SIG-M5 treated with dmso at 0.1 percent for 504 hours (cell line): ENCODE measurements at regions not wholly inside any gene's neighbourhood (a gene's known extent, or its start where the extent isn't known, plus 50 kb on each side); places are given as distances from the start of the nearest gene placed in this dataset.

ENCODE experiments used
- DNase-seq: peaks from one replicate; lab custom pipeline; 2025; ENCODE audit not compliant: unreplicated experiment; lab: John Stamatoyannopoulos, UW

- DNase-seq = no peak
These were observed 813.9 kb upstream of the GYPC start for GRCh38 chr2:125842041-125842440.

GRCh38 chr2:125850541-125850940 lies 805.4 kb upstream of the GYPC start:
- DNase-seq = no peak

GRCh38 chr2:125852364-125852763 lies 803.6 kb upstream of the GYPC start:
- no peak for DNase-seq

- DNase-seq = no peak
These were observed 802.3 kb upstream of the GYPC start for GRCh38 chr2:125853626-125854025.

GRCh38 chr2:125855204-125855603 lies 800.8 kb upstream of the GYPC start:
- no peak for DNase-seq

- no peak for DNase-seq
These were observed 797.8 kb upstream of the GYPC start for GRCh38 chr2:125857971-125858794.

- no peak for DNase-seq
These were observed 794.5 kb upstream of the GYPC start for GRCh38 chr2:125861461-125861860.

GRCh38 chr2:125867908-125868307 lies 788.0 kb upstream of the GYPC start:
- no peak for DNase-seq

- no peak for DNase-seq
These were observed 785.7 kb upstream of the GYPC start for GRCh38 chr2:125870264-125870663.

GRCh38 chr2:125870746-125871145 lies 785.2 kb upstream of the GYPC start:
- no peak for DNase-seq

- no peak for DNase-seq
These were observed 781.4 kb upstream of the GYPC start for GRCh38 chr2:125874564-125874963.

GRCh38 chr2:125885340-125885739 lies 770.6 kb upstream of the GYPC start:
- DNase-seq = no peak

GRCh38 chr2:125886153-125886552 lies 769.8 kb upstream of the GYPC start:
- no peak for DNase-seq

- no peak for DNase-seq
These were observed 754.7 kb upstream of the GYPC start for GRCh38 chr2:125901278-125901677.

GRCh38 chr2:125925891-125926546 lies 729.9 kb upstream of the GYPC start:
- DNase-seq = no peak

GRCh38 chr2:125935559-125935958 lies 720.4 kb upstream of the GYPC start:
- no peak for DNase-seq

- DNase-seq = no peak
These were observed 713.2 kb upstream of the GYPC start for GRCh38 chr2:125942585-125943424.

GRCh38 chr2:125959047-125959446 lies 696.9 kb upstream of the GYPC start:
- no peak for DNase-seq

- no peak for DNase-seq
These were observed 694.2 kb upstream of the GYPC start for GRCh38 chr2:125961739-125962138.

- no peak for DNase-seq
These were observed 676.1 kb upstream of the GYPC start for GRCh38 chr2:125979886-125980285.

GRCh38 chr2:125983364-125983763 lies 672.6 kb upstream of the GYPC start:
- no peak for DNase-seq

GRCh38 chr2:126029316-126029715 lies 626.6 kb upstream of the GYPC start:
- no peak for DNase-seq
